ENCODE measurements at regions not wholly inside any gene's neighbourhood (a gene's known extent, or its start where the extent isn't known, plus 50 kb on each side); places are given as distances from the start of the nearest gene placed in this dataset.

DNA sequence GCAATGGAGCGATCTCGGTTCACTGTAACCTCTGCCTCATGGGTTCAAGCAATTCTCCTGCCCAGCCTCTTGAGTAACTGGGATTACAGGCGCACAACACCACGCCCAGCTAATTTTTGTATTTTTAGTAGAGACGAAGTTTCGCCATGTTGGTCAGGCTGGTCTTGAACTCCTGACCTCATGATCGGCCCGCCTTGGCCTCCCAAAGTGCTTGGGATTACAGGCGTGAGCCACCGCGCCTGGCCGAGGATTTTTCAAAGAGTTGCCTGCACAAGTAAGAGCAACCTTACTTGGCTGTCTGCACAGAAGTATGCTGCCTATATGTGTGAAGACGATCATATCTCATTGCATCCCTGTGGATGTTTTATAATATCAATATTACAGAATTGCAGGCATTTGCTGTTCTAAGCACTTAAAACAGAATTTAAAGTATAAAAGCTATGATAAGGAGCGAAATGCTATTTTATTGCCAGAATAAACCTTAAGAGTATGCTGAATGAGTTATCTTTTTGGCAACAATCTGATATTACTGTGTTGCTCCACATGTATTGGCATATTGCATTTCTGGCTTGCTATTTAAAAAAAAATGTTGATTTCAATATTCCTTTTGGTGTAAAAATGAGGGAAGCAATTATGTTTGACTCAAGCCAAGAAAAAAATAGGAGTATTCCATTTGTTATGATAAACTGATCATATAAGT, 379.4 kb upstream of the SEMA3D start:
- Mint-ChIP-seq H3K4me1 (ENCODE audit: low read depth) (no peaks in the 10 kb centered on the region), H3K27me3 (no peaks in the 10 kb centered on the region), H3K4me3 (no peak overlapping the region), H3K27ac (no peak overlapping the region), H3K9me3 (peaks cover 13% of the 10 kb centered on the region), H3K36me3 (ENCODE audit: low read depth) (no peaks in the 10 kb centered on the region)
- intact Hi-C loops (cut with micrococcal nuclease), result loop anchor here (10.0 kb wide), 1 partner anchor 149 kb away; no protein-coding TSS in a partner anchor

- Mint-ChIP-seq H3K27ac (no peak overlapping the region), H3K9me3 (peaks cover 13% of the 10 kb centered on the region), H3K4me3 (no peak overlapping the region), H3K36me3 (ENCODE audit: low read depth) (no peaks in the 10 kb centered on the region), H3K27me3 (no peaks in the 10 kb centered on the region), H3K4me1 (ENCODE audit: low read depth) (no peaks in the 10 kb centered on the region)
- intact Hi-C loops (cut with micrococcal nuclease), result loop anchor here (10.0 kb wide), 1 partner anchor 150 kb away; no protein-coding TSS in a partner anchor
Measured at GRCh38 chr7:85565276-85565675, 378.4 kb upstream of the SEMA3D start.

DNA sequence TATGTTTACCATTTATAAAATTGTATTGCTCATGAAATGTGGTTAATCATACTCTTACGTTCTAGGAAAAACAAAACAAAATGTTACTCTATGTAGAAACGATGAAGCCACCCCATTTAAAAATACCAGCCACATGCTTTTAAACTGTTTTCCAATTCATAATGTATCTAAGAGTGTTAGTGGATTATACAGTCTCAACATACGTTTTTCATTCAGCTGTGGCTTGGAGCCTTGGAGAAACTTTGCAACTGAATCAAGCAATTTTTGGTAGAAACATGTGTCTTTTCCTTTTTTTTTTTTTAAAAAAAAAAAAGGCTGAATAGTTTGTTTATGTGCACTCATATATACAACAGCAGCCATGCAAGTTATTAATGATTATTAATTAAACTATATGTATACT, 378.0 kb upstream of the SEMA3D start:
- intact Hi-C loops (cut with micrococcal nuclease), result loop anchor here (10.0 kb wide), 1 partner anchor 150 kb away; no protein-coding TSS in a partner anchor
- H3K9me3 Mint-ChIP-seq, result peaks cover 13% of the 10 kb centered on the region

DNA sequence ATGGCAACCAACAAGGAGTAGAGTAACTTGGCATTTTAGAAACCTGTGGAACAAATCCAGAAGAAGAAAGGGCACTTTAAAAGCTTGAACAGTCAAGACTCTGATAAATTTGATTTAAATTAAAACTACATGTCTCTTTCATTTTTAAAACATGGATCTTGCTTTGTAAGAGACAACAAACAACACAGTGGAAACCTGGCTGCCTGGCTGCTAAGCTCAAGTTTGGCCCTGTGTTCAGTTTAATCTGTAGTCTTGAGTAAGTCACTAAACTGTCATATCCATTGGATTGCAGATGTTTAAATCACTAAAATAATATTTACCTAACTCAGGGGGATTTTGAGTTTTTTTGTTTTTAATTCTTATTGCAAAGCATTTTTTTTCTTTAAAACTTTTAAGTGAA, 374.9 kb upstream of the SEMA3D start:
- H3K4me1 Mint-ChIP-seq (ENCODE audit: low read depth), result no peaks in the 10 kb centered on the region
- H3K36me3 Mint-ChIP-seq (ENCODE audit: low read depth), result no peaks in the 10 kb centered on the region
- H3K27ac Mint-ChIP-seq, result no peak overlapping the region
- no peak overlapping the region for H3K4me3 Mint-ChIP-seq
- intact Hi-C loops (cut with micrococcal nuclease), result loop anchor here (10.0 kb wide), 1 partner anchor 153 kb away; no protein-coding TSS in a partner anchor
- H3K27me3 Mint-ChIP-seq, result no peaks in the 10 kb centered on the region
- H3K9me3 Mint-ChIP-seq, result no peaks in the 10 kb centered on the region

More for the DNA sequence above, 378.0 kb upstream of the SEMA3D start:
- H3K27ac Mint-ChIP-seq, result no peak overlapping the region
- no peak overlapping the region for H3K4me3 Mint-ChIP-seq
- H3K27me3 Mint-ChIP-seq, result no peaks in the 10 kb centered on the region
- no peaks in the 10 kb centered on the region for H3K36me3 Mint-ChIP-seq (ENCODE audit: low read depth)
- H3K4me1 Mint-ChIP-seq (ENCODE audit: low read depth), result no peaks in the 10 kb centered on the region

DNA sequence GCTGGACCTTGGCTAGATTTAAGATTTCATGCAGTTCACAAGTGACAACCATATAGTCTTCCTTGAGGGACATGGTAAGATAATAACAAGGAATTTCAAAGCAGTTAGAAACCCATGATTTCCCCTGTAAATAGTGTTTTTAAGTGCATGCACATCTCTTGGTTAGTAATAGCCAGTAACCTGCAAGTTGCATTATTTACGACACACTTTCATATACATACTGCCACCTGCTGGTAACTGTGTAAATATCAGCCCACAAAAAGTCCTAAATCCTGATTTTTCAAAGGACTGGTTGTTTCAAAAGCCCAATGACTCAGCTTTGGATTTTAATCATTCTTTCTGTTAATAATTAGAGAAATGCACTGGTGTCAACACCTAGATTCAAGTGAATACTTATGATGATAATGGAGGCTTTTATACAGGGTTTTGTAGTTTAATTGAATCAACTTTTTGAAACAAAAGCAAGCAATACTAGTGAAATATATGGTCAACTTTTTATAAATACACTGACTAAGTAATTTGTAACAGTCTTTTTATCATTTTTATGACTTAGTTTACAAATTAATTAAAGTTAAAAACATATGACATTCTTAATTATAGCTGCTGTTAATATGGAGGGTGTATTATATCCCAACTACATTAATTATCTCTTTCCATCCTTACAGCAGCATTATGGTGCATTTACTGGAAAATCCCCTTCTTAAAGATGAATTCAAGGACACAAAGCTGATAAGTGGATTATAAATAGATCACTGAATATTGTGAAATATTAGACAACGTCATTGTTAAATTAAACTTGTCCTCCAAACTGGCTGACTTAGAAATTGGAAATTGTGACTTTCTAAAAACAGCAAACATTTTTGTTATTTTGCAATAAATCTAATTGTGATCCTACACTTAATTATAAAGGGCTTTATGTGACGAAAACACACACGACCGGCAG, 367.7 kb upstream of the SEMA3D start:
- H3K27ac Mint-ChIP-seq, result no peak overlapping the region
- H3K27me3 Mint-ChIP-seq, result no peaks in the 10 kb centered on the region
- no peaks in the 10 kb centered on the region for H3K9me3 Mint-ChIP-seq
- no peak overlapping the region for H3K4me3 Mint-ChIP-seq
- H3K4me1 Mint-ChIP-seq (ENCODE audit: low read depth), result peaks cover 7% of the 10 kb centered on the region
- intact Hi-C loops (cut with micrococcal nuclease), result no loop called here
- H3K36me3 Mint-ChIP-seq (ENCODE audit: low read depth), result no peaks in the 10 kb centered on the region

DNA sequence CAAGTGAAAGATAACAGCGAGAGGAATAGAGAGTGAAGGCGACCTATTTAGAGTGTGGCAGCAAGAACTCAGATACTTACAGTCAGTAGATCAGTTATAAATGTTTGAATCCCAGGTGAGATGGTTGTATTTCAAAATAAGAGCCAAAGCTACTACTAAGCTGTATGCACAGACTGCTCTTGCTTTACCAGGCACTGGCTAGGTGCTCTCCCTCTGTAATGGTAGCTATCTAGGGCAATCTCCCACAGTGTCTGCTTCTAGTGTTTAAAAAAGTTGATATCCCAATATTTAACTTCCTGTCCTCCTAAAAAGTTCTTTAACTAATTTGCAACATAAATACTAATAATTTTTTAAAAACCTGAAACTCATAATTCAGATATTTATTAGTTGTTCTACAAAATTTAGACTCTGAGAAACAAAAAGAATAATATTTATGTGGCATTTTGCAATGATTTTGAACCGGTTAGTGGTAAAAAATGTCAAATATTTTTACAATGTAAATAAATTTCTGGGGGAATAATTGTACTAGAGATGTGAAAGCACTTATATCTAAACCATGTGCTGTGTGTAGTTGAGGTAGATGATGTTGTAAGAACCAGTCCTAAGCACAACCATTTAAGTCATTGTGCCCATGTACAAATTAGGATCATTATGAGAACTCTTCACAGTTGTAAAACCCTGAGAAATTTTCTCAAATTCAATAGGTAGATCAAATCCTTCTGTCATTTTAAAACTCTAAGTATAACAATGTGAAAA, 349.3 kb upstream of the SEMA3D start:
- Mint-ChIP-seq H3K4me3 (no peak overlapping the region), H3K27ac (no peak overlapping the region), H3K36me3 (ENCODE audit: low read depth) (no peaks in the 10 kb centered on the region), H3K9me3 (no peaks in the 10 kb centered on the region), H3K4me1 (ENCODE audit: low read depth) (no peaks in the 10 kb centered on the region), H3K27me3 (no peaks in the 10 kb centered on the region)
- intact Hi-C loops (cut with micrococcal nuclease), result no loop called here

- Mint-ChIP-seq H3K27ac (no peak overlapping the region), H3K4me1 (ENCODE audit: low read depth) (no peaks in the 10 kb centered on the region), H3K9me3 (no peaks in the 10 kb centered on the region), H3K36me3 (ENCODE audit: low read depth) (no peaks in the 10 kb centered on the region), H3K27me3 (no peaks in the 10 kb centered on the region), H3K4me3 (no peak overlapping the region)
- intact Hi-C loops (cut with micrococcal nuclease), result no loop called here
Measured at GRCh38 chr7:85529831-85530230, 343.0 kb upstream of the SEMA3D start.

DNA sequence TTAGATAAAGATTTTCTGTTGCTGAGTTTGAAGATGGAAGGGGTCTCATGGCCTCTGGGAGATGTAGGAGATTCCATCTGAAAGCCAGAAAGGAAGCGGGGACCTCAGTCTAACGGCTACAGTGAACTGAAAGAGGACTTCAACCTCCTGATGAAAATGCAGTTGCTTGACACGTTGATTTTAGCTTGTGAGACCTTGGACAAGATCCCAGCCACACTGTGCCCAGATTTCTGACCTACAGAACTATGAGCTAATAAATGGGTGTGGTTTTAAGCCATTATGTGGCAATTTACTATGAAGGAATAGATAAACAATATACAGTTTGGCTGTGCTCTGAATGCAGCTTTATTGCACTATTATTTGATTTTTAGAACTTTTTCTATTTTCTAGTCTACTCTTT, 342.3 kb upstream of the SEMA3D start:
- Mint-ChIP-seq H3K27me3 (no peaks in the 10 kb centered on the region), H3K36me3 (ENCODE audit: low read depth) (no peaks in the 10 kb centered on the region), H3K27ac (no peak overlapping the region), H3K4me3 (no peak overlapping the region), H3K4me1 (ENCODE audit: low read depth) (no peaks in the 10 kb centered on the region), H3K9me3 (no peaks in the 10 kb centered on the region)
- intact Hi-C loops (cut with micrococcal nuclease), result no loop called here

DNA sequence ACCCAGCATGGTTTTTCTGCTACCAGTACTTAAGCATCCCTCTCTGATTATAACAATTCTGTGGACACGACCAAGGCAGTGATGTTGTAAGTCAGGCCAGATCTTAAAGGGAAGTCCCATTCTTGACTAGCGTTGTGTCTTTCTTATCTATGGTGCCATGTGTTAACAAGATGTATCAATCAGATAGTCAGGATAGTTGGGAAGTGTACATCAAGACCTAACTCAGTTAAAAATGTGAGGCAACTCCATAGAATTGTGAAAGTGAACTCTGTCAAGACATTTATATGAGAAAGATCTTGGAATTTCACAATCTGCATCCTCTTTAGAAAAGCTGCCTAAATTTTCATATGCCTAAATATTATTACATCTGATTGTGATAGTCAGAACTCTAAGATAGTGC, 341.7 kb upstream of the SEMA3D start:
- no peaks in the 10 kb centered on the region for H3K9me3 Mint-ChIP-seq
- H3K4me3 Mint-ChIP-seq, result no peak overlapping the region
- intact Hi-C loops (cut with micrococcal nuclease), result no loop called here
- no peaks in the 10 kb centered on the region for H3K4me1 Mint-ChIP-seq (ENCODE audit: low read depth)
- no peaks in the 10 kb centered on the region for H3K36me3 Mint-ChIP-seq (ENCODE audit: low read depth)
- no peaks in the 10 kb centered on the region for H3K27me3 Mint-ChIP-seq
- H3K27ac Mint-ChIP-seq, result no peak overlapping the region

DNA sequence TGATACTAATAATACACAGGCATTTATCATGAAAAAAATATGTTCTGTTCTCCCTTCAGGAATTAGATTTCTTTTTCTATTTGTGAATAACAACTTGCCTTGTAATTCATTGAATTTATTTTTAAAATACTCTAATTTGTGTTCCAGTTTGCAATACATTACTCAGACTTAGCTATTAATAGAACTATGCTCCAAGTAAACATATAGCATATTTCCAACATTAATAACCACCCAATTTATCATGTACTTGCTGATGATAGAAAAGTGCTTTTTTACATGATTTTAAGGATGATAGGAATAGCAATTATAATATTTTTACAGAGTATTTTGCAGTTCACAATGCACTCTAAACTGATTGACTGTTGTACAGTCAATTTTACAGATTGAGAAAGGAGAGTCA, 338.8 kb upstream of the SEMA3D start:
- Mint-ChIP-seq H3K4me1 (ENCODE audit: low read depth) (no peaks in the 10 kb centered on the region), H3K36me3 (ENCODE audit: low read depth) (no peaks in the 10 kb centered on the region), H3K4me3 (no peak overlapping the region), H3K27ac (no peak overlapping the region), H3K27me3 (no peaks in the 10 kb centered on the region), H3K9me3 (no peaks in the 10 kb centered on the region)
- intact Hi-C loops (cut with micrococcal nuclease), result no loop called here

- Mint-ChIP-seq H3K36me3 (ENCODE audit: low read depth) (no peaks in the 10 kb centered on the region), H3K9me3 (no peaks in the 10 kb centered on the region), H3K27me3 (no peaks in the 10 kb centered on the region), H3K27ac (no peak overlapping the region), H3K4me1 (ENCODE audit: low read depth) (no peaks in the 10 kb centered on the region), H3K4me3 (no peak overlapping the region)
- intact Hi-C loops (cut with micrococcal nuclease), result no loop called here
Measured at GRCh38 chr7:85522070-85522469, 335.2 kb upstream of the SEMA3D start.

GRCh38 chr7:85521108-85521694, 334.3 kb upstream of the SEMA3D start:
- H3K27ac Mint-ChIP-seq, result no peak overlapping the region

DNA sequence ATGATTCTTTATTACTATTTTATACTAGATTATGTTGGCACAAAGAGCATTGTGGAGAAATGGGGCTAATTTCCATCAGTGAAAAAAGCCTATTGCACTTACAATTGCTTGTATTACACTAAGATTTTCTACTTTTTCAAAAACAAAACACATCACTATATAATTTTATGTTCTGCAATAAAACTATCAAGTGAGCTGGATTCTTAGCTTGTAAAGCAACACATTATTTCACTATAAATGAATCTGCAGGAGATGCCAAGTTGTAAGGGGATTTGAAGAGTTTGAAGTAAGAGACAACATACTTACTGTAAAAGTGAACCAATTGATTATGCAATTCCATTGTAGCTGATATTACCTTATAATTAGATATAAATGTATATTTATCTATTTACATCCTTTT, 333.3 kb upstream of the SEMA3D start:
- no peaks in the 10 kb centered on the region for H3K36me3 Mint-ChIP-seq (ENCODE audit: low read depth)
- no peaks in the 10 kb centered on the region for H3K27me3 Mint-ChIP-seq
- no peak overlapping the region for H3K4me3 Mint-ChIP-seq
- intact Hi-C loops (cut with micrococcal nuclease), result no loop called here
- no peaks in the 10 kb centered on the region for H3K9me3 Mint-ChIP-seq
- no peaks in the 10 kb centered on the region for H3K4me1 Mint-ChIP-seq (ENCODE audit: low read depth)
- H3K27ac Mint-ChIP-seq, result no peak overlapping the region

More at GRCh38 chr7:85521108-85521694, 334.3 kb upstream of the SEMA3D start:
- H3K4me1 Mint-ChIP-seq (ENCODE audit: low read depth), result no peaks in the 10 kb centered on the region
- H3K36me3 Mint-ChIP-seq (ENCODE audit: low read depth), result no peaks in the 10 kb centered on the region
- no peak overlapping the region for H3K4me3 Mint-ChIP-seq
- no peaks in the 10 kb centered on the region for H3K27me3 Mint-ChIP-seq
- H3K9me3 Mint-ChIP-seq, result no peaks in the 10 kb centered on the region
- intact Hi-C loops (cut with micrococcal nuclease), result no loop called here

Data from dendritic cell treated with granulocyte-macrophage colony-stimulating factor and Interleukin-4, amounts not matched to agents 40 ng/mL and 50 ng/mL, for 4 days (primary cell).